Stimulated activated CD4-positive, alpha-beta T cell treated with anti-CD3 and anti-CD28 coated beads, Interleukin-15, amount 100 ng/mL, for 24 hours (primary cell): ENCODE measurements at regions not wholly inside any gene's neighbourhood (a gene's known extent, or its start where the extent isn't known, plus 50 kb on each side); places are given as distances from the start of the nearest gene placed in this dataset.

Source experiments
- DNase-seq: peaks from one replicate; pipeline ENCODE4 v3.0.0-alpha.2; 2020

DNA sequence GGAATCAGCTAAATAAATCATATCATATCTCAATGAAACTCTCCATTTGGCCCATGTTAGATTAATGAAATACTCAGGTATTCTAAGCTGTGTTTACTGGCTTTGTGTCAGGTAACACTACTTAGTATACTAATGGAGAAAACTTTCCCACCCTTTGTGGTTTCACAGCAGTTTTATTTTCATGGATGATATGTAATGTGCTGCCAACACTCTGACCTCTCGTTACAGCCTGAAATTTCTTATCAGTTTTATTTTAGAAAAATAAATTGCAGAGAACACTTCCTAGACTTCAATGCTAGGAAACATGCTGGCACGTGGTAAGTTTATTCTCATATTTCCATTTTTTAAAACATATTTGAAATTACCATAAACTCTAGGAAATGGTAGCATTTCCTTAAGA is 758.9 kb downstream of the LIG4 start:
- no peak for DNase-seq

DNA sequence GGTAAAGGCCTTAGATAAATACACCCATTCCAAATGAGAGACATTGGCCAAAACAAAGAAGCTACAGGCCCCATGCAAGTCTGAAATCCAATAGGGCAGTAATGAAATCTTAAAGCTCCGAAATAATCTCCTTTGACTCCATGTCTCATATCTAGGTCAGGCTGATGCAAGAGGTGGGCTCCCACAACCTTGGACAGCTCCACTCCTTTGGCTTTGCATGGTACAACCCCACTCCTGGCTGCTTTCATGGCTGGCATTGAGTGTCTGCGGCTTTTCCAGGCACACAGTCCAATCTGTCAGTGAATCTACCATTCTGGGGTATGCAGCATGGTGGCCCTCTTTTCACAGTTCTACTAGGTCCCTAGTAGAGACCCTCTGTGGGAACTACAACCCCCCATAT is 762.5 kb downstream of the LIG4 start:
- DNase-seq = no peak

DNA sequence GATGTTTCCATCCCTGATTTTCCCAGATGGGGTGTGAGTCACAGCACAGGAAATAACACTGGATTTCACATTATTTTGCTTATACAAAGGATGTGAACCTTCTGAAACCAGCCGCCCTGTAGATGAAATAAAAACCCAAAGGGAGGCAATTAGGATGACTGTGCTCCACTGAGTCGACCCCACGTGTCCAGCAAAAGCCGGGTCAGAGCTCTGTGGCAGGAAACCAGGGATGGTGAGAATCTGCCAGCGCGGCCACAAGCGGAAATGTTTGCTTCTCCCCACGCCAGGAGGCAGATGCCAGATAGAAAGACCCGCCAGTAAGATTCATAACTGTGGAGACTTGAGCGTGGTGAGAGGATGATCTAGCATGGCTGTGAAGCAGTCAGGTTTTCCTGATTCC is 764.4 kb downstream of the LIG4 start:
- DNase-seq = no peak

DNA sequence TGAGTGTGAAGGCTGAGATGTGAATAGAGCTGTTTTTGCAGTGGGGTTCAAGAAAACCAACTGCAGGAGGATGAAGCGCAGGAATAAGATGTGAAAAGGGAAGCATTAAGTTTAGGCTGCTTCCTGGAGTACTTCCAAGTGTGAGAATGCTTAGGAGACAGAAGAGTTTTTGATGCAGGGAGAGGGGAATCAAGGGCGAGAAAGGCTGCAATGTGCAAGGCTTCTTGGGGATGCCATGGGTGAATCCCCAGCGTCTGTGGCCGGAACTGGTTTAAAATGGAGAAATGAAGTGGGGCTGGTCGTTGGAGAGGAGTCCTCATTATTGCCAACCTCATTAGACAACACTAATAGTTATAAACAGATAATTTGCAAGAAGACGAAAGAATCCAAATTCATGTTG is 764.9 kb downstream of the LIG4 start:
- DNase-seq = no peak

DNA sequence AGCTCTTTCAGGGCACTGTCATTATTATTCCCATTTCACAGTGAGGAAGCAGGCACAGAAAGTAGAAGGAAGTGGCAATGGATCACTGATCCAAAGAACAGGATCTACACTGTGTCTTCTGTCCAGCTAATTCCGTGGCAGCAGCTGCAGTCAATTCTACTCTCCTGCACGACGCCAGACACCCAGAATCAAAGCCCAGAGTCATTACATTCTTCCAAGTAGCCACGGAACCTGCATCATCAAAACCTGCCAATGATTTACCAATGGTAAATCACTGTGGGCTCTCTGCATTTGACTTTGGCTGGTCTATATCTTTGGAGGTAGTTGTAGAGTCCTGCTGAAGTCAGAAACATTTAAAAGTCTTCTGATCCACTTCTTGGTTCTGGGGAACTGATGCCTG is 767.7 kb downstream of the LIG4 start:
- DNase-seq = no peak

DNA sequence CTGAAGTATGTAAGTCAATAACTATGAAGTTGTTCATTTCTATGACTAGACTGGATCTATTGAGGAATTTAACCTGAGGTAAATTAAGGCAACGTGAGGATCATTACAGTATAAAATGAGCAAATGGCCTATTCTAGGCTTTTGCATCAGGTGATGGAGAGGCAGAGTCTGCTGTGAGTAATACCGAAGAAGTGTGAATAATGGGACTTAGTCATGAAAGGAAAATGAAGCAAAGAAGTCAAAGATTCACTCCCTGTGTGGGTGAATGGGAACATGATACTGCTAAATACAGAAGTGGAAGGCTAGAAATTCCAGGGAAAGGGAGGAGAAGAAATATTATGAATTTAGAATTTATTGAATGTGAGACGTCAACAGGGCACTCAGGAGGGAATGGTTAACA is 774.1 kb downstream of the LIG4 start:
- no peak for DNase-seq

DNA sequence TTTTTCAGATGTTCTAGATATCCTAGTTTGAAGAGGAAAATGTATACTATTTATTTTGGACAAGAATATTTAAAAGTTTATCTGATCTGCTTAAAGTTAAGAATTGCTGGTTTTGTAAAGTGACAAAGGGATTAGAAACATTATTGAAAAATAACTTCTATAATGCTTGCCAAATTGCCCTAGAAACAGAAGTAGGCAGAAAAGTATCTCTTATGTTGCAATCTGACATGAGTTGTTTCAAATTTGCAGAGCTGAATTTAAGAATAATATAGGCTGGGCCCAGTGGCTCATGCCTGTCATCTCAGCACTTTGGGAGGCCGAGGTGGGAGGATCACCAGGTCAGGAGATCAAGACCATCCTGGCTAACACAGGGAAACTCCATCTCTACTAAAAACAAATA is 777.1 kb downstream of the LIG4 start:
- DNase-seq = no peak

DNA sequence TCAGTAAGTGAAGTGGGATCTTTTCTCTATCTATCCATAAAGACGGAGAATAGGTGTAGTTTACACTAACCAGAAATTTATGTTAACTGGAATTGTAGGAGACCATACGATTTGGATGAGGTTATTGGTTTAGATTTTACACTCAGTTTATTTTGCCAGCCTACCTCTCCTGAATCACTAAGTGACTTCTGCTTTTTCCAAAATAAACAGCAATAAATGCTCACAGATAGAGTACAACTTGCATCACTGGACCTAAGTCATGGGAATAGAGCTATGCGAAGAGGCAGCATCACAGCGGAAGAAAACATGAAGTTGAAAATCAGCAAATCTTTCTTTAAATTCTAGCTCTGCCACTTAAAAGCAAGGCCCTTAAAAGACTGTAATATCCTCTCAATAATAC is 781.0 kb downstream of the LIG4 start:
- no peak for DNase-seq

DNA sequence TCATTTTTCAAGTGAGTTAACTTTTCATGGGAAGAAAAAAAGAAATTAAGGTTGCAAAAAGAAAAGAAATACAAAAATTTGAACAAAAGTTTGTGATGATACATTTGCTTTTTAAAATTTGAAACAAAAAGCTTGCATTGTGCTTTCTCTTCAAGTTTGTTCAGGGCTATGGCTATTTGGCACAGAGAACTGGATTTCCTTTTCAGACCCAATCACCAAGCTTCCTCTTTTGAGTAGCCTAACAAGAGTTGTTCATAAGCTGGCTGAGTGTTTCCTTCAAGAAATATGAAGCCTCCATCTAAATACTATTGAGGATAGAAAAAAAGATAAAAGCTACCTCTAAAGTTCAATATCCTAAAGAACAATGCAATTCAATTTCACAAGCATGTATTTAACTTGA is 787.8 kb downstream of the LIG4 start:
- no peak for DNase-seq

DNA sequence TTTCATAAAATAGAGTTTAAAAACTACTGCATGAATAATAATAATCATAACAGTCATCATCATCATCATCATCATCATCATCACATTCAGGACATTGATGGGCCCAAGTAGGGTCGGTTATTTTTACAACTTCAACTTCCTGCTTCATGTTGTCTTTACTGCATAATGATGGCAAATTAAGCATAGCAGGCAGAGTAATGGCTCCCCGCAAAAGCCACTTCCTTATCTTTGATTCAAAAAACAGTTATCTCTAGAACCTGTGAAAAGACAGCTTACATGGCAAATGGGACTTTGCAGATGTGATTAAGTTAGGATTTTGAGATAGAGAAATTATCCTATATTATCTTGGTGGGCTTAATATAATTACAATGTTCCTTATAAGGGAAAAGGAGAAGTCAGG is 792.9 kb downstream of the LIG4 start:
- no peak for DNase-seq

DNA sequence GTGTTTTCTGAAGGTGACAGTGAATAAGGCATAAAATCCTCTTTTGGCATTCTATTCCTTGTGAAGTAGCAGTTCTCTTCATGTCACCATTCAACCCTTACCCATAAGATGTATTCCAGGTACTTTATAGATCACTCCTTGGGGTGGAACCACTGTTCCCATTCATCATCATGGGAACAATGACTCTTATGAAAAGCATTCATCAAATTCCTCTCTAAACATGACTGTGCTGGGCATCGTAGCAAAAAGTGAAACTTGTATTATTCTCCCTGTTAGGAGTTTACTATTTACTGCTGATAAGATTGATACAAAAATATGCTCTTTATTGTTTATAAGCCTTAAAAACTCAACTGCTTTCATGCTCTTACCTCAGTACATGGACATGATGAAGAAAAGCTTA is 793.4 kb downstream of the LIG4 start:
- no peak for DNase-seq

DNA sequence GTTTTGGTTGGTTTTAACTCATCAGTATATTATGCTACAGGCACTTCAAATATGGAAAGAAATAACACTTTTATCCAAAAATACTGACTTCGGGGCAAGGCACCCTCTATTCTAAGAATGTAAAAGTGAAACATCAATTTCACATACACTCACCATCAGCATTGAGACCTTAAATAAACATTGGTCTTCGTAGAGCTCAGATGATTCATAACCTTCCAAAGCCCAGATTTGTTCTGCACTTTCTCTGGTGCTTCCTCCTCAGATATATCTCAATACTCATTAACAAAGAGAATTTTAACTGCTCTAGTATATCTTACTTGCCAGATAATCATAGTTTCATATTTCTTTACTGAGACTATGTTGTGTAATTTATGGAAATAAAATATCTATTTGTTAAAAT is 794.3 kb downstream of the LIG4 start:
- DNase-seq = no peak

DNA sequence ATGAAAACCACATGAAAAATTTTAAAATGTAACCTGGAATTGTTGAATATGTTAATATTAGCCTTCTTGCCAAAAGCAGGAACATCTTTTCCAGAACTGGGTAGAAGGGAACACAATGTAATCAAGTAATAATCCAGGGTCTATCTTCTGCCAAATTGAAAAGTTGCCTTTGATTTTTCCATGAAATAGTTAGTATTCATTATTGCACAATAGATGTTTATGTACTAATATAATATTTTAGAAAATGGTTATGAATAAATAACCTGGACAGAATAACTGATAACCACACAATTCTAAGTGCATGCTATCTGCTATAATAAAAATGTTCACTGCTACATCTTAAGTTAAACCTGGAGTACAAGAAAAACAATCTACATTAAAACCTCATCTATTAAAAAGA is 802.3 kb downstream of the LIG4 start:
- no peak for DNase-seq

DNA sequence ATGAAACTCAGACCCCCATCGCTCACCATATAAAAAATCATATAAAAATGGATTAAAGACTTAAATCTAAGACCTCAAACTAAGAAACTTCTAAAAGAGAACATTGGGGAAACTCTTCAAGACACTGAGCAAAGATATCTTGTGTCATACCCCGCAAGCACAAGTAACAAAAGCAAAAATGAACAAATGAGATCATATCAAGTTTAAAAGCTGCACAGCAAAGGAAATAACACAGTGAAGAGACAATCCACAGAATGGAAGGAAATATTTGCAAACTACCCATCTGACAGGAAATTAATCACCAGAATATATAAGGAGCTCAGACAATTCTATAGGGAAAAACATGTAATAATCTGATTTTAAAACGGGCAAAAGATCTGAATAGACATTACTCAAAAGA is 808.3 kb downstream of the LIG4 start:
- no peak for DNase-seq

DNA sequence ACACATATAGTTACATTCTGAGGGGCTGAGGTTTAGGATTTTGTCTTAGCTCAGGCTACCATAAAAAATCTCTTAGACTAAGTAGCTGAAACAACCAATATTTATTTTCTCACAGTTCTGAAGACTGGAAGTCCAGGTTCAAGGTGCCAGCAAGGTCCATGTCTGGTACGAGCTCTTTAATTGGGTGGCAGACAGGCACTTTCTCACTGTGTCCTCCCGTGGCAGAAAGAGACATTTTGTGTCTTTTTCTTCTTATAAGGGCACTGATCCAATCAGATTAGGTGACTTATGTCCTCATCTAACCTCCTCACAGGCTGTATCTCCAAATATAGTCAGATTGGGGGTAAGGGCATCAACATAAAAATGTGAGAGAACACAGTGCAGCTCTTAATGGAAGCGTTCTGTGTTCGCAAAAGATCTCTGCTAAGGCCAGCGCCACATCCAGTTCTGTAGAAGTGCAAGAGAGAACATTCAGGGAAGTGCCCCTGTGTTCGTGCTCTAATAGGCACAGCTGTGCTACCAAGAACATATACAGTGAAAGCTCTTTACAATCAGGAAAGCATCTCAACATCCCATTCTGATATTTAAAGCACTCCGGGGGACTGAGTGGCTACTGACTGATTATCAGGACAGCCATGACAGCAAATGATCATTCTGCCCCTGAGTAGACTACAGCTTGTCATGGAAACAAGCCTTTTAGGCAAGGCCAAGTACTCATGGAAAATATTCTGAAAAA is 819.2 kb downstream of the LIG4 start:
- no peak for DNase-seq

DNA sequence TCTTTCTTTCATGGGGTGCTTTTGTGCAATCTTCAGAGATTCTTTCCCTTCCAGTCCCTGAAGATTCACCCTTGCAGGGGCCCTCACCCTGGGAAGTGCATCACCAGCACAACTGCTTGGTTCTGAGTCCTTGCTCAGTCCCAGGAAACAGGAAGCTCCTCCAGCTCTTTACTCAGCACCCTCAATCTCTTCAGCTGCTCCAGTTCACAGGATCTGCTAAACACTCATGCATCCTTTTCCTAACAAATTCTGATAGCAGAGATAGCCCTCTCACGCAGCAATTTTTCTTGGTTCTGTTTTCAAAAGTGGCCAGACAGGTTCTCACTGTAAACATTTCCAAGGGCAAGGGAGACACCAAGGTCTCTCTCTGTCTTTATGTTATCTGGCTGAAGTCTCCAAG is 823.1 kb downstream of the LIG4 start:
- no peak for DNase-seq

DNA sequence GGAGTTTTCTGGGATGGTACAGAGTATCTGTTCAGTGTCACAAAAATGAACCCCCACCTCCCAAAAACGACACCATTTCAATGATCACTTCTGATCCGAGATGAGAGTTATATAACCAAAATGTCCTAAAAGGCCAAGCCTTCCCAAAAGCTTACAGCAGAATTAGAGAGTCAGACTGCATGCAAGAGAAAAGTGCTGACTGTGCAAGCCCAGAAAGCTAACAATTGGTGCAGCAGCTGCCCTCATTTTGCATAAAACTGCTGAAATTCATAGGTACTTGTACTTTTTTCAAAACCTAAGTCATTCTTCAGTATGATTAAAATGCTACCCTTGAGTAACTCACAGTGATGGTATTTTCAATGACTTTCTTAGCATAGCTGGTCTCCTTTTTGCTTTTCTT is 819.6 kb upstream of the ARGLU1 start:
- no peak for DNase-seq

DNA sequence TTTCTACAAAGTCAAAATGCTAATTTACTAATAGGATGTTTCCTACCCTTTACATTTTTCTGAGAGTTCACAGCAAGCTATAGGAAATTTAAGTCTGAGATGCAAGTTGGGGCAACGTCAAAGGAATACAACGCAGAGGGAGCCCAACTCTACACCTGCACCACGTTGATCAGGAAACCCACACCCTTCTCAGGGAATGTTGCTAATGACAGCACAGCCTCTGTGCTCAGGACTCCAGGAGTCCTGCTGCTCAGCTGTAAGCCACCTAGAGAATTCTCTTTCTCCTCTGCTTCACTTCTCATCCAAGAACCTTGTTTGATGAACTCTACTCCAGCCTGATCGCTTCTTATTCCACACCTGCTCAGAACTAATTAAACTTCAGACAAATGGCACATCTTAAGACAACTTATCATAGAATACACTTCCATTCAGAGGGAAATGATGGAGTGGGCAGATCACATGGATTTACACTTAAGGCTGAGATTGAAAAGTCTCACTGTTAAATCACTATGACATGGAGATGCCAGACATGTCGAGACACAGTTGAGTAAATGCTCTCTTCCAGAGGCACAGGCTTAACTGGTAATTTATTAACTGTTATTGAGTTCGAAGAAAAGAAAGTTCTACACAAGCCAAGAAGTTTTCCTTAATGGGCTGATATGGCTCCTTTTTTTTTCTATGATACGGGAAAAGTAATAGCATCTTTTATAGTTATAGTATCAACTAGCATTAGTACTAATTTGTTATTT is 811.6 kb upstream of the ARGLU1 start:
- DNase-seq = no peak

DNA sequence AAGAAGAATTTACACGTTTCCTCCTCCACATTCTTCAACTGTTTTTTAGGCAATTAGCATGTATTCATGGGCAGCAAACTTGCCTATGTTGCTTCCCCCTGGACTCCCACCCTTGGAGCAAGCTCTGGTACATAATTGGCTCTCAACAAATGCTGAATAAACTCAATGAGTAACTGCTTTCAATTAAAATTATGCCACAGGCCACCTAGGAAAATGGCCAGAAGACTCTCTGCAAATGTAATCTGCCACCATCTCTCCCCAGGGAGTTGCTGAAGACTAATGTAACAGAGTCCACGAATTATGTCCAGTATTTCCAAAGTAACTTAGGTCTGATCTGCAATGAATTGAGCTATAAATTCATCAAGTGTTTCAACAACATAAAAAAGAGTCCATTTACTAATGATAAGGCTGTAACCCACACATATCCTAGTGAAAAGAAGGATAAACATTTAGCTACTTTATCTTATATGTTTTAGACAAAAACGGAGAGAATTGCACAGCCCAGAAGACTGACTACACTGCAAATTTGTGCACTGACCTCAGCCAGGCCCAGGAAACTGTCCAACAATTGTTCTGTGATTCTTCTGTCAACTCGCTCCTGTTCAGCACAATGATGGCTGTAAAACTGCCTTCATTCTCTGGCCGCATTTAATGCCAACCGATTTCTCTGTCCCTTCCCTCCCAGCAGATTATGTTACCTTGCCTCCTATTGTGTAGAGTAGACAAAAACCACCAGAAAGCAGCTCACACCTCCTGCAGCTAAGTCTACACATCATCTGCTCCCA is 808.6 kb upstream of the ARGLU1 start:
- DNase-seq = no peak

DNA sequence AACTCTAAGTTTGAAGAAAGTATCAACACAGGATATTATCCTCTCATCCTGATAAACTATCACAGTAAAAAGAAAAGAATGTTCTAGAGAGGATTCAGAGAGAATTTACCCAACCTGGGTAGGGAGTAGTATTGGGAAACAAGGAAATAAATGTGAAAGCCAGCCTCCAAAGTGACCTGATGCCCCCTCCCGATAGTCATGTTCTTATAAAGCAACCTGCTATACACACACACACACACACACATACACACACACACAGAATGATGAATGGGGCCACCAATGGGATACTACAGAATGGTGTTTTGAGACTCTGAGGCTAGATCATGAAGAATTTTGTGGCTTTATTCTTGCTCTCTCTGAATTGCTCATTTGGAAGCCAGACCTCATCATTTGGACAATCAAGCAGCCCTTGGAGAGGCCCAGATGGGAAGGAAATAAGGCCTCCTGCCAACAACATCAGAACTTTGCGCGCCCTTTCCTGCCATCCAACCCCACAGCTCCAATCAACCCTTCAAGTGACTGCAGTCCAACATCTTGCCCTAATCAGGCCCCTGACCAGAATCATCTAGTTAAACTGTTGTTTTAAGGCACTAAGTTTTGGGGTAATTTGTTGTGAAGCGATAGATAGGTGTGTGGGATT is 807.9 kb upstream of the ARGLU1 start:
- DNase-seq = no peak

DNA sequence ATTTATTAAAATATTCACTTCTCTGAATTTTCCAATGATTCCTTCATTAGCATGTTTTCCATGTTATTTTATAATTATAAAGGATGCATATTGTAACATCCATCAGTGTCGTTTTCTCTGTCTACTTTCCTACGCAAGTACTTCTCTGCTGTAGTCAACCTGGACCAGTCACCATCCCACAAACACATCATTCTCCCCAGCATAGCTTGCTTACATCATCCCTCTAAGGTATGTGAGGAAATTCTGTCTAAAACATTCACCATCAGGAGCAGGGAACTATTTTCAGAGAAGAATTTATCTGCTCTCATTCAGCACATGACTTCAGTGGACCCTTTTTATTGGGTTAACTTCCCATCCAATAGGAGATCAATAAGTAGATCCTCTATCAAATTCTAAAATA is 806.1 kb upstream of the ARGLU1 start:
- no peak for DNase-seq

DNA sequence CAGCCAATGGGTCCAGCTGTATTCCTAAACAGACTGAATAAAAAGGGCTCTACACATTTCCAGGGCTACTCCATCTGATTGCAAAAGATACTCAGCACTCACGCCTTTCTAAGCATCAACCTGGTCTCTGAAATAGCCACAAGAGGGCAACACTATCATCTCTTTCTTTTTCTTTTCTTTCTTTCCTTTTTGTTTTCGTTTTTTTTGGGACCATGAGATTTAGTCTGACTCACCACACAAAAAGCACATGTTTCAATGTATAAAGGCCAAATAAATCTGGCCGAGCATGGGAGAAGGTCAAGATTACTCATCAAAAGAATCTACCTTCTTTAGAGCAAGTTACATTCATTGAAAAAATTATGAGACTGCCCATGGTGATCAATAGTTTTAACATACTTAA is 805.6 kb upstream of the ARGLU1 start:
- no peak for DNase-seq

DNA sequence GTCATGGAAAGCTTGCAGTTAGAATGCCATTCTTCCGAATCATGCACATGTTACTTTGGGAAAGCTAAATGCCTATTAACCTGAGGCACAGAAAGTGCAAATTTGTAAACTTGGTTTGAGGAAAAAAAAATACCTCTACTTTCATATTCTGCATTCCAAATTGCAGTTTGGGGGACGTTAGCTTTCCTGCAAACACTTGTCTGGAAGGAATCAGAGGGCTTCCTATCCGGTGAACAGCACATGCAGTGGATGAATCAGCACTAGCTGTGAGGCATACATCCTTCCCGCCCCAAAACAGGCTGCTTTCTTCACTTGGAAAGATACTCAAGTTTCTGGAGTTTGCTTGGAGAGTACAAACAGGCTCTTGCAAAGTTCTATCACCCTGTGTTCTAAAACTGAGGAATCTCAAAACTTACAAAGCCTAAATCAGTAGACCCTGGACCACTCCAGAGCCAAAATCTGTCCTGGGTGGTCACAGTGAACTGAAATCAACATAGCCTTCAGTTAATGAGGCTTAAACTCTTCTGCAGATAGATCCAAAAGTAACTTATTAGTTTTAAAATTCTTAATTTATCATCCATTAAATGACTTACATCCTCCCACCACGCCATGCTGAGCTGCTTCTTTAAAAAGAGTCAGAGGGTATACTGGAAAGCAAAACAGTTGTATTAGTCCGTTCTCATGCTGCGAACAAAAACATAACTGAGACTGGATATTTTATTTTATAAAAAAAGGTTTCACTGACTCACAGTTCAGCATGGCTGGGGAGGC is 802.3 kb upstream of the ARGLU1 start:
- no peak for DNase-seq
